GM12892 (cell line): ENCODE measurements at regions not wholly inside any gene's neighbourhood (a gene's known extent, or its start where the extent isn't known, plus 50 kb on each side); places are given as distances from the start of the nearest gene placed in this dataset.

ENCODE experiments used
- DNase-seq: peaks from one replicate; pipeline ENCODE4 v3.0.0; 2011; ENCODE audit not compliant: insufficient read length
- FAIRE-seq: peaks from 2 replicates; lab custom pipeline; 2011; peaks lifted over from hg19 to GRCh38; lab: Jason Lieb, UNC
- POLR2A ChIP-seq: IDR thresholded peaks from 2 replicates; pipeline ENCODE4 v1.6.1; 2011; ENCODE audit warnings: low read depth, low read length, control low read depth
- POLR2AphosphoS5 ChIP-seq: IDR thresholded peaks from 2 replicates; pipeline ENCODE4 v1.6.1; 2011; ENCODE audit warnings: low read depth, low read length, control low read depth
- TAF1 ChIP-seq: IDR thresholded peaks from 2 replicates; pipeline ENCODE4 v1.6.1; 2011; ENCODE audit warnings: low read depth, mild to moderate bottlenecking, control low read depth, low read length, borderline replicate concordance

- TF ChIP-seq POLR2AphosphoS5 (no peak), POLR2A (no peak), TAF1 (no peak)
- DNase-seq (no peak), FAIRE-seq (no peak)
Measured at GRCh38 chr13:47289567-47289966, 392.7 kb upstream of the HTR2A start.

GRCh38 chr13:47288546-47288945, 391.7 kb upstream of the HTR2A start:
- DNase-seq (no peak), FAIRE-seq (no peak)
- TF ChIP-seq POLR2AphosphoS5: no peak

GRCh38 chr13:47287291-47287751, 390.5 kb upstream of the HTR2A start:
- FAIRE-seq (no peak), DNase-seq (no peak)
- TF ChIP-seq TAF1 (no peak), POLR2A (no peak), POLR2AphosphoS5 (no peak)

- DNase-seq (no peak), FAIRE-seq (no peak)
- TF ChIP-seq POLR2AphosphoS5: no peak
- TF ChIP-seq TAF1: no peak
- no peak for TF ChIP-seq POLR2A
Measured at GRCh38 chr13:47281991-47282390, 385.1 kb upstream of the HTR2A start.

- TF ChIP-seq POLR2A (no peak), TAF1 (no peak)
- FAIRE-seq (no peak), DNase-seq (no peak)
Measured at GRCh38 chr13:47279920-47280319, 383.1 kb upstream of the HTR2A start.

- TF ChIP-seq TAF1 (no peak), POLR2AphosphoS5 (no peak), POLR2A (no peak)
- no peak for FAIRE-seq
- no peak for DNase-seq
Measured at GRCh38 chr13:47277774-47278173, 380.9 kb upstream of the HTR2A start.

GRCh38 chr13:47268270-47268669, 371.4 kb upstream of the HTR2A start:
- TF ChIP-seq TAF1 (no peak), POLR2AphosphoS5 (no peak)
- FAIRE-seq (no peak), DNase-seq (no peak)

DNA sequence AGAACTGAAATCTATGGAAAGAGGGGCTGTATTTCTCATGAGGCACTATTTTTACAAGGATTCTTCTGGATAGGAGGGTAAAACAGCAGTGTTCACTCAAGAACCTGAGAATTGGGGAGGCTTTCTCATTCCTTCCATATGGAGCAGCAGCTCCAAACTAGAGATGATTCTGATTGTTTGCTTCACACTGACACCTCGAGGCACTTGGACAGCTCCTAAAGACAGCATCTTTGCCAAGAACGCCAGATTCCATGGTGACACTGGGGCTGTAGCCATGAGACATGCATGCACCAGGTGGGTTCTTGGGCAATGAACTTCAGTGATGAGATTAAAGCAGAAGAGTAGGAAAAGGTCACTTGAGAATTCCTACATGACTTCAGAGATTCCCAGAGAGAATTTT, 361.5 kb upstream of the HTR2A start:
- TF ChIP-seq POLR2A (no peak), POLR2AphosphoS5 (no peak), TAF1 (no peak)
- DNase-seq: no peak
- FAIRE-seq: no peak

DNA sequence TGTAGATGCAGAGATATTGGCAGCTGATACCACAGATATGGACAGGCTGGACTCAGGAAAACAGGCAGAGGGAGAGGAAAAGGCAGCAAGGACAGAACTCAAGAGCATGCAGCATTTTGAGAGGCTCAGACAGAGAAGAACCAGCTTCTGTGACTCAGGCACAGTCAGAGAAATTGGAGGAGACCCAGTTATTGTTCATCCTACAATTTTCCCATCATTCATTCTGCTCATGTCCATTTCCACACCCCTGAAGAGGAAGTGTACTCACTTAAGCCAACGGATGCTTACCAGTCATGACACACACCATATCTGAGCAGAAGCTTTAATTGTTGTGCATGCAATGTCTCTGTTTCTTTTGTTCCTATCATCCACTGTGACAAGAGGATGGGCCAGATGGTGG, 359.8 kb upstream of the HTR2A start:
- TF ChIP-seq POLR2A (no peak), TAF1 (no peak), POLR2AphosphoS5 (no peak)
- FAIRE-seq (no peak), DNase-seq (no peak)

DNA sequence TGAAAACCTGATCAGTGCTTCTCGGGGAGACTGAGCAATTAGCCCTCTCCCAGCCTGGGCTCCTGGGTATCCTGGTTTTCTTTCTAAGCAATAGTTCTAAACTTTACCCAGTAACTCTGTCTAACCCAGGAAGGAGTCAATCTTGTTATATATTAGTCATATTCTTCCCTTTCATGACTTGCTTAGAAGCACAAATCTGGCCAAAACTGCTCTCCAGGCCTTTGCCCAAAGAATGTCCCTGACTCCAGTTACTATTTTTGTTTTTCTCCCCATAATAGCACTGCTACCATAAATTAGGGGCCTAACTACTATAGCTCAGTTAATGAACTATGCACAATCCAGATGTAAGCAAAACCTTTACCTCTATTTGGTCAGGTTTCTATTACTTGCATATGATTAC, 355.8 kb upstream of the HTR2A start:
- DNase-seq (no peak), FAIRE-seq (no peak)
- TF ChIP-seq POLR2AphosphoS5 (no peak), POLR2A (no peak), TAF1 (no peak)

GRCh38 chr13:47251771-47252170, 354.9 kb upstream of the HTR2A start:
- no peak for TF ChIP-seq POLR2AphosphoS5
- TF ChIP-seq TAF1: no peak
- TF ChIP-seq POLR2A: no peak
- DNase-seq (no peak), FAIRE-seq (no peak)

DNA sequence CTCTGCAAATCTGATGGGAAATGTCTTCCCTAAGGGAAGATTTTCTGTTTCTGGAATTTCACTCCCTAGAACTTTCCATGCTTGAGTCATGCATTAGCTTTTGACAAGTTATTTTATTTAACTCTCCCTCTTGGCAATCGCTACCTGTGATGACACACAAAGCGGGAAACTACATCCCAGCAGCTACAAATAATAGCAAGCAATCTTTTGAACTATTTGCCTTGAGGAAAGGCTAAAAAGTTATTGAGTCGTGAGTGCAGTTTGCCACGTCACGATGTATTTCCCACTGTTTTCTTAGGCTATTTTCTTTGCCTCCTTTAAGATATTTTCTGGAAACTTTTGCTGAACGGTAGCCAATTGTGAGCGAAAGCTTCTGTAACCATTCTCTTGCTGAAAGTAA, 353.3 kb upstream of the HTR2A start:
- FAIRE-seq: no peak
- TF ChIP-seq POLR2A: no peak
- TF ChIP-seq POLR2AphosphoS5: no peak
- no peak for TF ChIP-seq TAF1
- no peak for DNase-seq

GRCh38 chr13:47249266-47249665, 352.4 kb upstream of the HTR2A start:
- no peak for FAIRE-seq
- no peak for TF ChIP-seq POLR2A
- no peak for TF ChIP-seq TAF1
- no peak for TF ChIP-seq POLR2AphosphoS5

DNA sequence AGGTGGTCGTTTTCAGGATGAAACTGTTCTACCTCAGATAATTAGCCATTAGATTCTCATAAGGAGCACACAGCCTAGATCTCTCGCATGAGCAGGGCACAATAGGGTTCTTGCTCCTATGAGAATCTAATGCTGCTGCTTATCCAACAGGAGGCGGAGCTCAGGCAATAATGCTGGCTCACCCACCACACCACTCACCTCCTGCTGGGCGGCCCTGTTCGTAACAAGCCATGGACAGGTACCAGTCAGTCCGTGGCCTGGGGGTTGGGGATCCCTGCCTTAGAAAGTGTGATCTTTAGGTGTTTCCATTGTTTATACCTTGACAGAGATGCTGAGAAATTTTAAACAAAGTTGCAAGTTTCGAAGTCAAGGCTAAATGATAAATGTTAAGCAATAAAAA, 344.6 kb upstream of the HTR2A start:
- DNase-seq (no peak), FAIRE-seq (no peak)
- TF ChIP-seq POLR2AphosphoS5: no peak
- no peak for TF ChIP-seq TAF1
- TF ChIP-seq POLR2A: no peak

More at GRCh38 chr13:47249266-47249665, 352.4 kb upstream of the HTR2A start:
- DNase-seq: no peak
